Stimulated activated CD4-positive, alpha-beta T cell treated with anti-CD3 and anti-CD28 coated beads, Interleukin-15, amount 100 ng/mL, for 24 hours (primary cell): ENCODE measurements at regions not wholly inside any gene's neighbourhood (a gene's known extent, or its start where the extent isn't known, plus 50 kb on each side); places are given as distances from the start of the nearest gene placed in this dataset.
"Not testable (repeated sequence)": the region's sequence is repeated elsewhere in the genome, so short reads cannot be mapped to it uniquely, and the experiment has no call there.

ENCODE experiments used
- DNase-seq: peaks from one replicate; pipeline ENCODE4 v3.0.0-alpha.2; 2020

DNA sequence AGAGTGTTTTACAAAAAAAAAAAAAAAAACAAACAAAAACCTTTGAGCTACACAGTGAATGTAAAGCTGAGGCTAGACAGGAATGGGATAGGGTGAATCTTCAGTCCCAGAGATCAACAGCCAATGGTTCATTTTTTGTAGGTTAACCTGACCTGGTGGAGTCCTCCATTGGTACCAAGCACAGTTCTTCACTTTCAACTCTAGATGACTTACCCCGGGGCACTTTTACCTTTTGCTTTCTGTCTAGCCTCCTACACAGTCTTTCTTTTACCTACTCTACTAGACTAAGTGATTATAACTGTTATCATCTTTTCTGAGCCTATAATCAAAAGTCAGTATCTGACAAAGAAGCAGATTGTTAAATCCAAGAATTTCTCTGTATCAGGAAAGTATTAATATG, 50.9 kb downstream of the ANXA2R start:
- DNase-seq, result no peak

DNA sequence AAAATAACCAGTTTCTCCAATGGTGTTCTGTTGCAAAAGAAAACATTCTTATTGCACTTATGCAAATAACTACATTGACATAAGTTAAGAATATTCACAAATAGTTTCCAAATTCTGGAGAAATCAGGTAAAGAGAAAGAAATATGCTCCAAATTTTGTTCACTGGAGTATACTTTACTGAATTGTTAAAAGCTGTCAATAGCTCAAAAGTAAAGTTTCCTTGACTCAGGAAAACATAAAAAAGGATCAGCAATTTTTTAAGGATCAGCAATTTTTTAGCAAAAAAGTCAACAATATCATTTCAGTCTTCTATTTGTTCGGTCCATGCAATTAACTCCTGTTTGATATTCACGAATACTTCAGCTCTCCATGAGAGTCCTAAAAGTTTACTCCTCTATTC, 51.6 kb downstream of the ANXA2R start:
- no peak for DNase-seq

- DNase-seq, result no peak
These were observed 54.7 kb downstream of the ANXA2R start for GRCh38 chr5:42985129-42986037.

- no peak for DNase-seq
These were observed 55.8 kb downstream of the ANXA2R start for GRCh38 chr5:42984307-42984706.

DNA sequence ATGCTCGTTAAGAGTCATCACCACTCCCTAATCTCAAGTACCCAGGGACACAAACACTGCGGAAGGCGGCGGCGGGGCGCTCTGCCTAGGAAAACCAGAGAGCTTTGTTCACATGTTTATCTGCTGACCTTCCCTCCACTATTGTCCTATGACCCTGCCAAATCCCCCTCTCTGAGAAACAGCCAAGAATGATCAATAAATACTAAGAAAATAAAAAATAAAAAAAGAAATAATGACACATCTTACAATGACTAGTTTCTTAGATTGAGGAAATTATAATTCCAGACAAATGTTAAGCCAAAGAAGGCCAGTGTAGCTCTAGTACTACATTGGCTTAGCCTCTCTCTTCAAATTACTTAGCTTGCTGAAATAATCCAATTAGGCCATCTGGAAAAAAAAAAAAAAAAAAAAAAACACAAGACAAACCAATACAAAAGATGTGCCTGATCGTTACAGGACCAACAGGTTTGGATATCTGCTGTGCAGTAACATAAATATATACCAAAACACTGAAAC, 58.0 kb downstream of the ANXA2R start:
- no peak for DNase-seq

DNA sequence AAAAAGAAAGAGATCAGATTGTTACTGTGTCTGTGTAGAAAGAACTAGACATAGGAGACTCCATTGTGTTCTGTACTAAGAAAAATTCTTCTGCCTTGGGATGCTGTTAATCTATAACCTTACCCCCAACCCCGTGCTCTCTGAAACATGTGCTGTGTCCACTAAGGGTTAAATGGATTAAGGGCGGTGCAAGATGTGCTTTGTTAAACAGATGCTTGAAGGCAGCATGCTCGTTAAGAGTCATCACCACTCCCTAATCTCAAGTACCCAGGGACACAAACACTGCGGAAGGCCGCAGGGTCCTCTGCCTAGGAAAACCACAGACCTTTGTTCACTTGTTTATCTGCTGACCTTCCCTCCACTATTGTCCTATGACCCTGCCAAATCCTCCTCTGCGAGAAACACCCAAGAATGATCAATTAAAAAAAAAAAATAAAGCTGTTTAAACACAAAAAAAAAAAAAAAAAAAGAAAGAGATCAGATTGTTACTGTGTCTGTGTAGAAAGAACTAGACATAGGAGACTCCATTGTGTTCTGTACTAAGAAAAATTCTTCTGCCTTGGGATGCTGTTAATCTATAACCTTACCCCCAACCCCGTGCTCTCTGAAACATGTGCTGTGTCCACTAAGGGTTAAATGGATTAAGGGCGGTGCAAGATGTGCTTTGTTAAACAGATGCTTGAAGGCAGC, 58.6 kb downstream of the ANXA2R start:
- not testable (repeated sequence) for DNase-seq

DNA sequence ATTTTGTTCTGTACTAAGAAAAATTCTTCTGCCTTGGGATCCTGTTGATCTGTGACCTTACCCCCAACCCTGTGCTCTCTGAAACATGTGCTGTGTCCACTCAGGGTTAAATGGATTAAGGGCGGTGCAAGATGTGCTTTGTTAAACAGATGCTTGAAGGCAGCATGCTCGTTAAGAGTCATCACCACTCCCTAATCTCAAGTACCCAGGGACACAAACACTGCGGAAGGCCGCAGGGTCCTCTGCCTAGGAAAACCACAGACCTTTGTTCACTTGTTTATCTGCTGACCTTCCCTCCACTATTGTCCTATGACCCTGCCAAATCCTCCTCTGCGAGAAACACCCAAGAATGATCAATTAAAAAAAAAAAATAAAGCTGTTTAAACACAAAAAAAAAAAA, 59.1 kb downstream of the ANXA2R start:
- not testable (repeated sequence) for DNase-seq

- not testable (repeated sequence) for DNase-seq
These were observed 59.7 kb downstream of the ANXA2R start for GRCh38 chr5:42980391-42980790.

- DNase-seq, result not testable (repeated sequence)
These were observed 60.9 kb downstream of the ANXA2R start for GRCh38 chr5:42979242-42979641.

- DNase-seq, result no peak
These were observed 65.6 kb downstream of the ANXA2R start for GRCh38 chr5:42974536-42974935.

- no peak for DNase-seq
These were observed 69.2 kb downstream of the ANXA2R start for GRCh38 chr5:42970636-42971559.

- DNase-seq, result no peak
These were observed 74.2 kb downstream of the ANXA2R start for GRCh38 chr5:42965934-42966333.

DNA sequence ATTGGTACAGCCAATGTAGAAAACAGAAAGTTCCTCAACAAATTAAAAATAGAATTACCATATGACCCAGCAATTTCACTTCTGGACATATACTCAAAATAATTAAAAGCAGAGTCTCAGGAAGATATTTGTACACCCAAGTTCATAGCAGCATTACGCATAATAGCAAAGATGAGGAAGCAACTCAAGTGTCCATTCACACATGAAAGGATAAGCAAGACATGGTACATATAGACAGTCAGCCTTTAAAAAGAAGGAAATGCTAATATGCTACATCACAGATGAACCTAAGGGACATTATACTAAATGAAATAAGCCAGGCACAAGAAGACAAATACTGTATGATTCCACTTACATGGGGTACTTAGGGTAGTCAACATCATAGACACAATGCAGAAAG, 76.7 kb downstream of the ANXA2R start:
- DNase-seq, result no peak

GRCh38 chr5:42962124-42962523, 78.0 kb downstream of the ANXA2R start:
- no peak for DNase-seq

GRCh38 chr5:42960506-42960905, 79.6 kb downstream of the ANXA2R start:
- no peak for DNase-seq

DNA sequence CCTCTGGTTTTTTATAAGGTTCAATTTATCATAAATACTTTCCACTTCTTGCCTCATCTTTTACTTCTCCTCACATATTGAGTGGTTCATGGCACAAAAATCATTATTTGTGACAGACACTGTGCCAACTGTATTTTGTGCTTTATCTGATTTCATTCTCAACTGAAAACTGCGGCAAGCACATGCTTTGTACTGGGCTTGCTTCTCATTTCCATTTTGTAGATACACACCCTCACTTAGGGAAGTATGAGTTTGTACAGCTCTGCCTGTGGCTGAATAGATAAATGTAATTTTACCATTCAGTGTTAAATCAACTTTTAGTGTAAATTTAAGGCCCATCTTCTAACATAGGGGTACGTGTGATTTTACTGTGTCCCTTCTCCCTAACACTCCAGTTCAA, 83.6 kb downstream of the ANXA2R start:
- no peak for DNase-seq

- no peak for DNase-seq
These were observed 87.1 kb downstream of the ANXA2R start for GRCh38 chr5:42953041-42953440.

DNA sequence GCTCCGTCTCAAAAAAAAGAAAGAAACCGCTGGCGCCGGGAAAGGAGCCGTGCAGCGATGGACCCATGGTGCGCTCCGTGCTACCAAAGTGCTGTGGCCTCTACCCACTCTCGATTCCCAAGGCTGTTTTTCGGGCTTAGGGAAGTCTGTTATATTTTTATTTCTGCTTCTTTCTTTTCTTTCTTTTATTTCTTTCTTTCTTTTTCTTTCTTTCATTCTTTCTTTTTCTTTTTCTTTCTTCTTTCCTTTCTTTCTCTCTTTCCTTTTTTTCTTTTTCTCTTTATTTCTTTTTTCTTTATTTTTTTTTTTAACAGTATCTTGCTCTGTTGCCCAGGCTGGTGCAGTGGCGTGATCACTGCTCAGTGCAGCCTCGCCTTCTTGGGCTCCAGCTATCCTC, 87.5 kb downstream of the ANXA2R start:
- no peak for DNase-seq

DNA sequence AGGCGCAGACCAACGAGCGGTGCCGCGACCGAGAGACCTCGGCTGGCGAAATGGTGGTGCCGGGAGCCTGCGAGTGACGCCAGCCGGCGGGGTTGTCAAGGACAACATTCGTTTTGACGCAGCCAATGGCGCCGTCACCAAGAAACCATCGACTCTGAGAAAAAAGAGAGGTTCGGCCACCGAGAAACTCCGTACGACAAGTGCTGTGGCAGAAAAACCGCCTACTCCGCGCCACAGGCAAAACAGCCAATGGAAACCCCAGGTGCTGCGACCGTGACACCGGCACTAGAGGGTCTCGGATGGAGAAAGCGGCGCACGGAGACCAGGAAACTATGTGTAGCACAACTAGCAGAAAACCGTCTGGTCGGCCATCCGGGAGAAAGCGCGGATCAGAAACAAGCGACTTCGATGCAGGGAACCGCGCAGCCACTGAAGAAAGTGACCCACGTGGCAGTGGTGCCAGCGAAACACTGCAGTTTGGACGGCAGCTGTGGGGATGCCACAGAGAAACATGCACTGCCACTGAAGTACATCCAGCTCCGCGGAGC, 88.8 kb downstream of the ANXA2R start:
- peak; percentile 82 for DNase-seq

GRCh38 chr5:42950456-42951292, 89.4 kb downstream of the ANXA2R start:
- DNase-seq, result peak; percentile 83

DNA sequence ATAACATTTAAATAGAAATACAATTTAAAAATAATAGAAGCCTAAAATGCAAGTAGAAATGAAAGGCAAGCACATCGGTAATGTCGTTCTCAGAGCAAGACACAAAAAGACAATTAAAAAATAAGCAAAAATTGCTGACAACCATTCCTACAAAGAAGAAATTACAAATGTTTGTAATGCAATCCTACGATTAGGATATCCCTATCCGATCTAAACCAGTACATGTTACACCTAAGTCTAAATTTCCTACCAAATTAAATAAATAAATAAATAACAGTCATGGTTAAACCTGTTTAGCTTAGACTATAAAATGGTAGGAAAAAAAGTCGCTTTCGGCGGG, 90.0 kb downstream of the ANXA2R start:
- no peak for DNase-seq
